Glomerular endothelial cell (primary cell): ENCODE measurements at regions not wholly inside any gene's neighbourhood (a gene's known extent, or its start where the extent isn't known, plus 50 kb on each side); places are given as distances from the start of the nearest gene placed in this dataset.

Experiments
- DNase-seq: peaks from one replicate; pipeline ENCODE4 v3.0.0-alpha.2; 2011; ENCODE audit warnings: low read depth, low spot score; ENCODE audit errors: extremely low read depth

DNA sequence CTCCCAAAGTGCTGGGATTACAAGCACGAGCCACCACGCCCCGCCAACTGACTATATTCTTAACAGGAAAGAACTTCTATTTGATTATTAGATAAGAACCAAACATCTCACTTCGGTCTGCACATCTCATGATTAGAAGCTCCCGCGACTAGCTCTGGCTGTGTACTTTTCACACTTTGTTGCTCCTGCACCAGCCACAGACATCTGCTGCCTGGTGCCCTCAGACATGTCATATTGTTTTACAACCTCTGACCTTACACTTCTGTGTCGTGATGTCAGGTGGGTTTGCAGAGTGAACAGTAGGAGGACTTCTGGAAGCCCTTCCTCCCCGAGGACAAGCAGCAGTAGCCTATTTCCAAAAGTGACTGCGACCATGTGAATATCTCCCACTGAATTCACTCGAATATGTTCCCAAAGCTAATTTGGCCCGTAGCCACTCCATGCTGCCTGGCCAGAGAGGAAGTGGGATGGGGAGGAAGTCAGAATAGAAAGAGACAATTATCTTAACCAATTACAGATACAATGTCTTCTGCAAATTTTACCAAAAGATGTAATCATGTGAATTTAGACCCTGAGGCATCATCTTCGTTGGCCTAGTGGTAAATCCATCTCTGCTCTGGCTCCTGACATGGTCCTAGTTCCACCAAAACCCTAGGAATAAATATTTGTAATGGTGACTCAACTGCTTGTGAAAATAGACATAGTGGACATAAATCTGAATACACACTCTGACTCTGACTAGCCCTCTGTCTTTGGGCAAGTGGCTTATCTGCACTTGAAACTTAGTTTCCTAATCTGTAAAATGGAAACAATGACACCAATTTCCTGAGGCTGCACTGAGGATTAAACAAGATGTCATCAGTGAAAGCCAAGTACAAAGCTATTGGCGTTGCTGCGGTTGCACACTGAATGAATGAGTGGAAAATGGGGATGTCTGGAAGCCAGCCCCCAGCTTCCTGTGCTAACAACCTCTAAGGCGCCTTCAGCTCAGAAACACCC lies 406.1 kb downstream of the LRATD1 start:
- no peak for DNase-seq

DNA sequence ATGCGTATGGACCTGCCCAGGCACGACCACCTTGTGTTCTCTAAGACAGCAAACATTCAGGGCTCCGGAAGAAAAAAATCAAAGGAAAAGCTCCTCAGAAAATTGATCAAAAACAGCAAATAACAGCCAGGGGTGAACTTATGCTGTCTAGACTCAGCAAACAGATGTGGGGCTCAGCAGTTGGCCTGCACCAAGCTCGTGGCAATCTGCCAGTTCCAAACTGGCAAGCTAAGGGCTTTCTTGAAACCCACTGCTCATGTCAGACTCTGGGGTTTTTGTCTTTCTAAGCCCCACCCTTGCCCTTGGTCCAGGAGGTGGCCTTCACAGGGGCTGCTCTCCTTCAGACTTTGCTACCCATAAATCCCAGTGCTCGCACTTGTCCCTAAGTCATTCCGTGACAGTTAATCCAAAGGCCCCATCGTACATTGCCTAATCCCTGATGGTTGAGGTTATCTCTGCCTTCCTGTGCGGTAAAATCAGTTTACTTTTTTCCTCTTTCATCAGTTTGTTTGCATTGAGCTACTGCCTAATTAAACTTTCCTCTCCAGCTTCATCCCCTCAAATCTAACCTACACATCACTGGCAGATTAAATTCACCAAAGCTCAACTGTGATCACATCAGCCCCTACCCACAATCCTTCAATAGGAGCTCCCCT lies 408.0 kb downstream of the LRATD1 start:
- DNase-seq: no peak

DNA sequence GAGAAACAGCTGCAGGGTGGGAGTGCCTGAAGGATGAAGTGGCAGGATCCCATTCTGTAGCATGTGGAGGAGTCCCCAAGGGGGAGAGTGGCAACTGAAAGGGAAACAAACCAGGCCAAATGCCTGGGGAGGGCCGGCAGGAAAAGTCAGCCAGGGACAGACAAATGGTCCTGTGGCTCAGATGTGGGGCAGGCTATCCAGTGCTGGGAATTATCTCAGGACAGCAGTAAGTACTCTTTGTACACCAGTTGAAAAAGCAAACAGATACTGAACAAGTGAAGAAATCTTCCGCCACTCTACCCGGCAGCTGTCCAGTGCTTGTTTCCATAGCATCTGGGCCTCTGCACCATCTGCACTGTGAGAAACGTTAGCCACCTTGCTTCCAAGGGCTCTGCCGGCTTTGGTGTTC lies 408.9 kb downstream of the LRATD1 start:
- DNase-seq: no peak

DNA sequence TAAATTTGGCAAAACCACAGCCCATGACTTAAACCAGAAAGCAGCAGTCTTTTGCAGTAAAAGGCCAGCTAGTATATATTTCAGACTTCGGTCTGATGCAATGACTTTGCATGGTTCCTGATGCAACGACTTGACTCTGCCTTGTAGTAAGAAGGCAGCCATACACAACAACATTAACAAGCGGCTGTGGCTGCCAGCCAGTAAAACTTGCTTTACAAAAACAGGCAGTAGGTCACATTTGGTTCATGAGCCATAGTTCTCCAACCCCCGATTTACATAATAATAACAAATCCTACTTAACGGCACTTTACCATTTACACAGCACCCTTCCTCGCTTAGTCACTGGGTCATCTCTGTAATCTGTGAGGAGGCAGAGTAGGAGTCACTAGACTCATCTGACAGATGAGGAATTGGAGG lies 410.3 kb downstream of the LRATD1 start:
- DNase-seq: no peak

DNA sequence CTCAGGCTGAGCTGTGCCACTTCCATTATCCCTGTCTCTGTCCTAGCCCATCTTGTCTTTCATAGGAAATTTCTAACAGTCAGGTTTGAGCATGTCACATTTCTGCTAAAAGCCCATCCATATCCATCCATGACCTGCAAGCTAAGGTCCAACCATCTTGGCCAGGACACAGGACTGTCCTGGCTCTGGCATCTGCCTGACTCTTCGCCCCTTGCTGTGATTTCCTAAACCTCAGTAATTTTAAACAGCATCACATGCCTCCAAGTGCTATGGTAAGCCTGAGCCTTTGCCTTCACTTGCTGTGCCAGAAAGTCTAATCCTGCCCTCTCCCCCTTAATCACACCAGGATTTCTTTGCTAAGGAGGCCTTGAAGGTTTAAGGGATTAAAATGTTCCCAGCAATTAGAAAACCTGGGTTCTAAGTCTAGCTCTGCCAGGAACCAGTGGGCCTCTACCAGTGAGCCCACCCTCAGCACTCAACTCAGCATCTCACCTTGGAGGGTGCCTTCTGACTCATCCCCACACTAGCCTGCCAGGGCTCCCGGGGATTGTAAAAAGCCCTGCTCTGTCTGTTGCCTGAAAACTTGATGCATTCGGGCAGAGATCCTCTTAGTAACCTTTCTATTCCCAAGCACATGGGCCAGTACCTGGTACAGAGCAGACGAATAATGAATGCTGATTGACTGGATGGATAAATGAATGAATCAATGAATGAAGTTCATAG lies 411.0 kb downstream of the LRATD1 start:
- no peak for DNase-seq

DNA sequence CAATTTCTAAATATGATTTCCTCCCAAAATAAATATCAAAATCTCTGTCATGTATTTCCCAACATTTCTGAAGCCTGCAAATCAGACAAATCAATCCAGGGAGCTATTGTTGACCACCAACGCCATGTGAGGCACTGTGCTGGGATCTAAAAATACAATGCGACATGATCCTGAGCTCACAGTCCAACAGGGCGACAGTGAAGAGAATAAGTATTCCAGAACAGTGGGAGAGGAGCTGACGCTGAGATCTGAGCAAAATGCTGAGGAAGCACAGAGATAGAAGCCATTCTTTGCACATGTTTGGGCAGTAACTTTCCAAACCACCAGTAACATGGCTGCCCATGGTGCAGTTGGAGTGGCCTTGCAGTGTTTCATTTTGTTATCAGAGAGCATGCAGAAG lies 412.5 kb downstream of the LRATD1 start:
- no peak for DNase-seq

DNA sequence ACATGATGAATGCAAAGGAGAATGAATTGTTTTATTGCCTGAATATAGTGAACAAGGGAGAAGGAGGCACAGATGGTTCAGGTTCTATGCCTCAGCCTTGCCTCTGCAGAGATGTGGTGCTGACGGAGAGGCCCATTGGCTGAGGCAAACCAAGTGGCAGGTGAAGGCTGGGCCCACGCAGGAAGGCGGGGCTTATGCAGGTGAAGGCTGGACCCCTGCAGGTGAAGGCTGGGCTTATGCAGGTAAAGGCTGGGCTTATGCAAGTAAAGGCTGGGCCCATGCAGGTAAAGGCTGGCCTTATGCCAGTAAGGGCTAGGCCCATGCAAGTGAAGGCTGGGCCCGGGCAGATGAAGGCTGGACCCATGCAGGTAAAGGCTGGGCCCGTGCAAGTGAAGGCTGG lies 414.7 kb downstream of the LRATD1 start:
- DNase-seq: no peak

DNA sequence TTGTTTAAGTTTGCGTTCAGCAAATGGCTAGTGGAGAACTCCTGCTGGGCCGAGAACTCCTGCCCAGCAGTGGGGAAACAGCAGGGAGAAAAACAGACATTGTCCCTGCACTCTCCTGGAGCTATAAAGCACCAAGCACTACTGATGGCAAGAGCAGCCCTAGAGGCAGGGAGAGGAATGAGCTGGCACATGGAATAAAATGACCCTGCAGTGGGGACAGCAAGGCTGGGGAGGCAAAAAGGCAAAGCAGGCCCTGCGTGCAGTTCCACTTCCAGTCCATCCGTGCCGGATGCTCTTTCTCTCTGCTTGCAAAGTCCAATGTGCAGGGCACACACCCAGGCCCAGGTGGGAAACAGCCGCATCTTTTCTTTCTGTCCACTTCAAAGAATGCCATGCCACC lies 415.5 kb downstream of the LRATD1 start:
- no peak for DNase-seq

DNA sequence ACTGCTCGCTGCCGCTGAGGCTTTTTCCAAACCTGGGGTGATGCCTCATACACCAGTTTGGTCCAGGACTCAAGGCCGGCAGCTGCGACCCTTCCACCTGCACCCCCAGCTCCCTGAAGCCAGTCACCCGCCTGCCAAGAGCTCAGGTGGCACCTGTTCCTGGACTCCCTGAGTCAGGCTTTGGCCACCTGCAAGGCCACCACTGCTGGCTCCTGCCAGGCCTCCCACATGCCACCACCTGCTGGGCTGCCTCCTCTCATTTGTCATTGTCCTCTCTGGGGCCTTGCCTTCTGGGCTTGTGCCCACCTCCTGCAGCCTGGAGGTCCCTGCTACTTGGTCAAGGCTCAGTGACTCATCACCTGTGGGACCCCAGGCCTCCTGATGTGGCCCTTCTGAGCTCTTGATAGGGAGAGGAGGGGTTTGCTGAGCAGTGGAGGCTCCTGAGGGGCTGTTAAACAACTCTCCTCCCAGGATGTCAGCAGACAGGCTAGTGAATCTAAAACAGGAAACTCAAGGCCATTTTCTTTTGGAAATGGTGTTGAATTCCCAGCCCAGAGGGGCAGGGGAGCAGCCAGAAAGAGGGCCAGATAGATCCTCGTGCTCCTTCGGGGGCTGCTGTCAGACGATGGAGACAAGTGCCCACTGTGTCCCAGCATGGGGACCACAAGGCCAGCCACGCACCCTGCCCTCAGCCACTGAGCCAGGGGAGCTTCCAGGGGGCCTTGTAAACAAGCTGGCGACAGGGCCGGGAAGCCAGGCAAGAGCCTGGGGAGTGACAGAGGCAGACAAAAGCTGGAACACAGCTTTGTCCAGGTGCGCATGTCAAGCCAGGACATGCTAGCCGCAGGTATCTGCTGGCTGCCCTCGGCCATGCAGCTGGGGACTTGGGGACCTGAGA lies 416.8 kb downstream of the LRATD1 start:
- no peak for DNase-seq

DNA sequence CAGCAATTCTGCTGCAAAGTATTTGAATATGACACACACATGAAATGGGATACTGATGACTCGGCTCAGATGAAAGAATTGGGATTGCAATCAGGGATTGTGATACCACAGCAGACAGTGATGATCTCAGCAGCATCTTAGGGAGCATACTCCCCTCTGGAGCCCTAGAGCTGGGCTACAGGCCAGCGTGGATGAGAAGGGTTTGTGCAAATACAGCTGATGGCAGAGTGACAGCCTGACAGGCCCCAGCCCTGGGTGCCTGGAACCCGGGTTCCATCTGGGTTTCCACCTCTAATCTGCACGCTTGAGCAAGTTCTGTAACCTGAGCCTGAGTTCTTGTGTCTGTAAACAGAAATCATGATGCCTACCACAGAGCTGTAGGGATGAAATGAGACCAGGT lies 418.0 kb downstream of the LRATD1 start:
- no peak for DNase-seq

DNA sequence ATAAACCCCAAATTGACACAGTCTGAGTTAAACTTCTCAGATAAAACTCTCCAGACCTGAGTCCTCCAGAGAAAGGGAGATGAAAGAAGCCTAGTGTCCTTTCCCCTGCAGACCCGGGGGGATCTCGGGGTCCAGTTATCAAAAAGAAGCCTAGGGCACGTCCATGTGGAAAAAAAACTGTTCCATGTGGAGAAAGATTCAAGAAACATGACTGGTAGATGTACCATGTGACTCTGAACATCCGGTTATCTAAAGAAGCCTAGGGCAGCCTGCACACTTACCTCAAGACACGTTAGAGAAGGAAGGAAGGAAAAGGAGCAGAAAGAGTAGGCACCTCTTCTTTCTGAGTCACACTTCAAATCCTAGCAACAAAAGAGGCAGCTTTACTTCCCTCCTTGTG lies 421.0 kb downstream of the LRATD1 start:
- DNase-seq: no peak

DNA sequence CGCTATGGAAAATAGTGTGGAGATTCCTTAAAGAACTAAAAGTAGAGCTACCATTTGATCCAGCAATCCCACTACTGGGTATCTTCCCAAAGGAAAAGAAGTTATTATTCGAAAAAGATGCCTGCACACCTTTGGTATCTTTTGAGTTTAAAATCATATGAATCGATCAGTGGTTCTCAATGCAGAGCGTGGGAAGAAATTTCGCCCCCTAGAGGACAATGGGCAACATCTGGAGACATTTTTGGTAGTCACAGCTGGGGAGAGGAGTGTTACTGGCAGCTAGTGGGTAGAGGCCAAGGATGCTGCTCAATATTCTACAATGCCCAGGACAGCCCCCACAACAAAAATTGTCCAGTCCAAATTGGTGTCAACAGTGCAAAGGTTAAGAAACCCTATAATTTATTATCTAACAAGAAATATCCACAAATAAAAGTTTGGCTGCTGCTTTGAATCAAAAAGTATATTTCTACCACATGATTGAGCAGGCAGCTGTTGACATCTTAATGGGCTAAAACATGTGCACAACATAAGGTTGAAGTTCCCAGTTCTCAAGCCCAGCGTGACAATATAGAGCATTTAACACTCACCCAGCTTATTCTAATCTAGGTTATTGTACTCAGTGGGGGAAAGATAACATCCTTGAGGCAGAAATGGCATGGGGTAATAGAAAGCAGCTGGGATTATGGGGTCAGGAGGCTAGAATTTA lies 425.7 kb downstream of the LRATD1 start:
- no peak for DNase-seq

DNA sequence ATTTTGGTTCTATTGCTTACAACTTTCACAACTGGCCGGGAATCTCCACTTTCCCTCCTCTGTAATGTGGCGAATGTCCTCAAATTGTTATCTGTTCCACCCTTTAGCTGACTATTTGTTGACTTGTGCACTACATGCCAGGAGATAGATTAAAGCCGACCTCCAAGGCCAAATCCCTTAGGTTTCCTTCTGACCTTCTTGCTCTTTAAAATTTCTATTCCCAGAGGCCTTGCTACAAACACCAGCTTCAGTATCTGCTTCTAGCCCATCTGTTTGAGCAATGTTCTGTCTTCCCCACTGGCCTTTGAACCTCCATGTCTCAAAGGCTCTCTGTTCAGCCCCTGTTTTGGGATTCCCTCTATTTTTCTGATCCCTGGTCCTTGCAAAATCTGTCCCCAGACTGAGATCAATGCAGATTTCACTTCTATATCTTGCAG lies 426.2 kb downstream of the LRATD1 start:
- no peak for DNase-seq

DNA sequence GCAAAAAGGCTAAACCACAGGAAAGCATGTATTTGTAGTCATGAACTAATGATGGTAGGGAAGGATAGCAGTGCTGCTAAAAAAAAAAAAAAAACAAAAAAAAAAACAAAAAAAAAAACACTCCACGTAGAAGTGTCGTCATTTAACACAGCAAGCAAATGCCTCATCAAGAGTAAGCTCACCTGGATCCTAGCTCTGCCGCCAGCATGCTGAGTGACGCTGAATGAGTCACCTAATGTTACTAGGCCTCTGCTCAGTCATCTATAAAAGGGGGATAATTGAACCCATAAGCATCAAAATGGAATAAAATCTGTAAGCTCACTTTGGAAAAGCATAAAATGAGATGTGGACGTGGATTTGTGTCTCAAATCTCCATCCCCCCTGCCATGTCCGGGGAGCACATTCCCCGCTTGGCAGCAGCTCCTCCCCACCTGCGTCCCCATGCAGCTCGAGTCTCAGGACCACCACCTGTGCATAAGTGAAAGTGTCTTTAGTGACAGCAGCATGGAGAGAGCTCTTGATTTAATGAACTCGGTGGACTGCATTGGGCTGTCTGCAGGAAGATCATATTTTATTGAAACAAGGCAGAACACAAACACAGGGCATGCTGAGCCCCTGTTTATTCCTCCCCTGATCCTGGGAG lies 427.5 kb downstream of the LRATD1 start:
- DNase-seq: no peak

DNA sequence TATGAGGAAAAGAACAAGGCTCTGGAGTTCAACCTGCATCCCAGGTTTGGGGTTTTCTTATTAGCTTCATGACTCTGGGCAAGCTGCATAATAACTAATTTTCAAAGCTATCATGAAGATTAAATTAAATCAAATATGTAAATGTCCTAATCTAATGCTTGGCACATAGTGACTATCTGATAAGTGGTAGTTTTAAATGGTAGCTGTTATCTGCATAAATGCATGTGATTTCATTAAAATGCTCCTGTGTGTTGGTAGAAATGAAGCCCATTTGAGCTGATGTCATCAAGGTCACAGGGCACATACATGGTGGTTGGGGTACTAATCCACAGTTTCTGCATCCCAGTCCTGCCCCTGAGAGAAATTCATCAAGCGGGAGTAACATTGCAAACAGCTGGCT lies 428.8 kb downstream of the LRATD1 start:
- no peak for DNase-seq

DNA sequence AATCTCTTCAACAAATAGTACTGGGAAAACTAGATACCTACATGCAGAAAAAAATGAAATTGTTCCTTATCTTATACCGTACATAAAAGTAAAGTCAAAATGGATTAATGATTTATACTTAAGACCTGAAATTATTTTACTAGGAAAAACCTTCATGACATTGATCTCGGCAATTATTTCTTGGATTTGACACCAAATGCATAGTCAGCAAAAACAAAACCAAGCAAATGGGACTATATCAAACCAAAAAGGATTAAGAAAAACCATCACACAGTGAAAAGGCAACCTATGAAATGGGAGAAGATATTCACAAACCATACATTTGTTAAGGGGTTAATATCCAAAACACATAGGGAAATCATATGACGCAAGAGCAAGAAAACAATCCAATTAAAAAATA lies 433.6 kb downstream of the LRATD1 start:
- no peak for DNase-seq

DNA sequence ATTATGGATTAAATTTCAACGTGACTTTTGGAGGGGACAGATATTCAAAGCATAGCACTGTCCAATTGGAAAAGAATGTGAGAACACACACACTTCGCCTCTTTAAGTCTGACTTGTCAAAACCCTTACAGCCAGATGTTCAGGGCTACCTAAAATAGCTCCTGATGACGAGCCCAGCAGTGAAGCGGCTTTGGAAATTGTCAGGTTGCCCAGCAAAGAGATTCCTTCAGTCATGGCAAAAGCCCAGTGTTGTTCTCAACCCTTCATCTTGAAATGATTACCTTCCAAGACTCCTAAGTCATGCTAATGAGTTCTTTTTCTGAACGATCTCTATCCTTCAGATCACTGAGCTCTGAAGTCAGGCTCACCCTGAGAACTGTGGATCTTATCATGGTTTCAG lies 436.6 kb downstream of the LRATD1 start:
- no peak for DNase-seq

DNA sequence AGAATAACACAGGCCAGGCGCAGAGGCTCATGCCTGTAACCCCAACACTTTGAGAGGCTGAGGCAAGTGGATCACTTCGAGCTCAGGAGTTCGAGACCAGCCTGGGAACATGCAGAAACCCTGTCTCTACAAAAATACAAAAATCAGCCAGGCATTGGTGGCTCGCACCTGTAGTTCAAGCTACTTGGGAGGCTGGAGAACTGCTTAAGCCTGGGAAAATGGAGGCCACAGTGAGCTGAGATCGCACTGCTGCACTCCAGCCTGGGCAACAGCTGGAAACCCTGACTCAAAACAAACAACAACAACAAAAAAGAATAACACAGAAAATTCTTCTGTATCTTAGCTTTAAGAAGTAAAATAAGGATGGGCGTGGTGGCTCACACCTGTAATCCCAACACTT lies 440.3 kb downstream of the LRATD1 start:
- DNase-seq: no peak

DNA sequence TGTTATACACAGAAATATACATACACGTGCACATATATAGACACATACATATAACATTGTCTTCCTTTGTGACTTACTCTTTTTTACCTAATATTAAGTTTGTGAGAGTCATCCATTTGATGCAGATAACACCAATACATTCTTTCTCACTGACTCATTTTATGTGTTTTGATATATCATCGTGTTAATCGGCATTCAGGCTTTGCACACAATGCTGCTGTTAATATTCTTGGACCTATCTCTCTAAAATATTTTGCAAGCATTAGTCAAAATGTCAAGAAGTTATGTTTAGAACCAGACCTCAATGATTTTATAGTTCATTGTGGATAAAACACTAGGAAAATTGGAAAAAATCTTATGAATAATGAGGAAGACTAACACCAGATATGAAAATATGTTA lies 441.1 kb downstream of the LRATD1 start:
- DNase-seq: no peak
